Esophagus muscularis mucosa (tissue), 4 donors: ENCODE measurements at regions not wholly inside any gene's neighbourhood (a gene's known extent, or its start where the extent isn't known, plus 50 kb on each side); places are given as distances from the start of the nearest gene placed in this dataset.

Experiments
- DNase-seq: peaks from one replicate; pipeline ENCODE4 v3.0.0-alpha.2; 2017; ENCODE audit errors: extremely low spot score
- H3K27ac ChIP-seq, 4 donors: fragments of 200-600 bp; sonication (generic); replicated peaks in 1 of 4; 1 replicate in 3 of 4; 2 replicates in 1 of 4; pipeline ENCODE4 v1.5.1; 2016 to 2019; ENCODE audit warnings: mild to moderate bottlenecking in 1 of 4
- H3K27me3 ChIP-seq, 4 donors: fragments of 200-600 bp; sonication (generic); one replicate each; pipeline versions ENCODE4 v1.5.1 to v1.6.0; 2016 to 2019
- H3K36me3 ChIP-seq, 4 donors: fragments of 200-600 bp; sonication (generic); one replicate each; pipeline ENCODE4 v1.5.1; 2016 to 2019
- H3K4me1 ChIP-seq, 4 donors: fragments of 200-600 bp; sonication (generic); one replicate each; pipeline ENCODE4 v1.5.1; 2016 to 2019
- H3K4me3 ChIP-seq, 4 donors: fragments of 200-600 bp; sonication (generic); 1 replicate in 2 of 4; 2 replicates in 2 of 4; pipeline ENCODE4 v1.5.1; 2016 to 2019; ENCODE audit warnings: mild to moderate bottlenecking in 4 of 4, moderate library complexity in 1 of 4
- H3K9me3 ChIP-seq, 4 donors: fragments of 200-600 bp; sonication (generic); 1 replicate in 3 of 4; 2 replicates in 1 of 4; pipeline ENCODE4 v1.5.1; 2016 to 2019
- CTCF ChIP-seq, 3 experiments: fragments of 200-600 bp in 2 of 3; fragments of 450-650 bp in 1 of 3; sonication (generic) in 2 of 3; IDR thresholded peaks; one replicate each; pipeline ENCODE4 v1.5.1; 2017 to 2019; ENCODE audit warnings: antibody characterized with exemption in 3 of 3, mild to moderate bottlenecking in 2 of 3, moderate library complexity in 1 of 3
- EP300 ChIP-seq: sonication (generic); formaldehyde crosslinking; IDR thresholded peaks from one replicate; pipeline ENCODE4 v1.6.1; 2017; ENCODE audit warnings: antibody characterized with exemption
- POLR2A ChIP-seq: fragments of 450-650 bp; IDR thresholded peaks from one replicate; pipeline ENCODE4 v1.6.1; 2017; ENCODE audit warnings: antibody characterized with exemption, moderate library complexity, mild to moderate bottlenecking, low read depth
- POLR2AphosphoS5 ChIP-seq, 2 donors: sonication (generic); formaldehyde crosslinking; IDR thresholded peaks; one replicate each; pipeline ENCODE4 v1.6.1; 2017; ENCODE audit warnings: antibody characterized with exemption in 2 of 2
- WGBS: methylation state at CpG from one replicate; pipeline ENCODE4 v1.1.5; 2018; 5-methylcytosine and 5-hydroxymethylcytosine counted together
- intact Hi-C: fragments of 100-400 bp; cut with DNase I; formaldehyde crosslinking; loops from one replicate; pipeline ENCODE4 v1.15.1; 2023

- H3K9me3 ChIP-seq, result peaks cover 0 to 8% (median 0%) of the 10 kb centered on the region in 4 donors
- no peak overlapping the region for H3K27ac ChIP-seq
- no peaks in the 10 kb centered on the region for H3K4me1 ChIP-seq
- no peaks in the 10 kb centered on the region for H3K36me3 ChIP-seq
- intact Hi-C loops, result no loop called here
- H3K4me3 ChIP-seq, result no peak overlapping the region
- no peak for TF ChIP-seq CTCF (IDR thresholded peaks at IDR 0.05)
- DNase-seq, result no peak
- H3K27me3 ChIP-seq, result no peaks in the 10 kb centered on the region
- WGBS, result 95% methylated on average over 3 of the region's 3 CpGs
These were observed 1048.4 kb downstream of the CNTNAP5 start for GRCh38 chr2:125073440-125073839.

- intact Hi-C loops, result no loop called here
- no peak for DNase-seq
- no peak for TF ChIP-seq EP300
- TF ChIP-seq POLR2A, result no peak
- Histone ChIP-seq H3K27me3 (no peaks in the 10 kb centered on the region), H3K27ac (no peak overlapping the region), H3K4me3 (no peak overlapping the region), H3K4me1 (no peaks in the 10 kb centered on the region), H3K9me3 (no peaks in the 10 kb centered on the region), H3K36me3 (no peaks in the 10 kb centered on the region)
- WGBS, result 81% methylated on average over 1 of the region's 1 CpG
These were observed 1060.8 kb downstream of the CNTNAP5 start for GRCh38 chr2:125085904-125086303.

GRCh38 chr2:125086313-125087184 is 1061.5 kb downstream of the CNTNAP5 start:
- TF ChIP-seq CTCF (IDR thresholded peaks at IDR 0.05), result no peak
- TF ChIP-seq POLR2A, result no peak
- no peak for TF ChIP-seq POLR2AphosphoS5 (IDR thresholded peaks at IDR 0.05)
- TF ChIP-seq EP300, result no peak
- 80% methylated on average over 5 of the region's 5 CpGs for WGBS
- intact Hi-C loops, result no loop called here
- no peaks in the 10 kb centered on the region for H3K9me3 ChIP-seq
- no peaks in the 10 kb centered on the region for H3K27me3 ChIP-seq
- H3K4me3 ChIP-seq, result no peak overlapping the region
- no peak for DNase-seq
- H3K27ac ChIP-seq, result no peak overlapping the region
- H3K4me1 ChIP-seq, result no peaks in the 10 kb centered on the region
- no peaks in the 10 kb centered on the region for H3K36me3 ChIP-seq

- TF ChIP-seq POLR2AphosphoS5 (IDR thresholded peaks at IDR 0.05), result no peak
- no peak for TF ChIP-seq CTCF (IDR thresholded peaks at IDR 0.05)
- TF ChIP-seq POLR2A, result no peak
- no peak for TF ChIP-seq EP300
- 86% methylated on average over 4 of the region's 4 CpGs for WGBS
These were observed 1067.4 kb downstream of the CNTNAP5 start for GRCh38 chr2:125092276-125093009.

GRCh38 chr2:125095826-125096225 is 1070.7 kb downstream of the CNTNAP5 start:
- intact Hi-C loops, result no loop called here
- Histone ChIP-seq H3K36me3 (no peaks in the 10 kb centered on the region), H3K27ac (no peak overlapping the region), H3K4me3 (no peak overlapping the region), H3K27me3 (no peaks in the 10 kb centered on the region), H3K4me1 (no peaks in the 10 kb centered on the region), H3K9me3 (no peaks in the 10 kb centered on the region)
- TF ChIP-seq CTCF (IDR thresholded peaks at IDR 0.05) (no peak), EP300 (no peak), POLR2A (no peak), POLR2AphosphoS5 (IDR thresholded peaks at IDR 0.05) (no peak)
- DNase-seq, result no peak

More at GRCh38 chr2:125092276-125093009, 1067.4 kb downstream of the CNTNAP5 start:
- intact Hi-C loops, result no loop called here
- H3K4me3 ChIP-seq, result no peak overlapping the region
- DNase-seq, result no peak
- no peaks in the 10 kb centered on the region for H3K36me3 ChIP-seq
- H3K9me3 ChIP-seq, result no peaks in the 10 kb centered on the region
- no peaks in the 10 kb centered on the region for H3K27me3 ChIP-seq
- no peaks in the 10 kb centered on the region for H3K4me1 ChIP-seq
- H3K27ac ChIP-seq, result no peak overlapping the region
